ENCODE measurements at regions not wholly inside any gene's neighbourhood (a gene's known extent, or its start where the extent isn't known, plus 50 kb on each side); places are given as distances from the start of the nearest gene placed in this dataset.

DNA sequence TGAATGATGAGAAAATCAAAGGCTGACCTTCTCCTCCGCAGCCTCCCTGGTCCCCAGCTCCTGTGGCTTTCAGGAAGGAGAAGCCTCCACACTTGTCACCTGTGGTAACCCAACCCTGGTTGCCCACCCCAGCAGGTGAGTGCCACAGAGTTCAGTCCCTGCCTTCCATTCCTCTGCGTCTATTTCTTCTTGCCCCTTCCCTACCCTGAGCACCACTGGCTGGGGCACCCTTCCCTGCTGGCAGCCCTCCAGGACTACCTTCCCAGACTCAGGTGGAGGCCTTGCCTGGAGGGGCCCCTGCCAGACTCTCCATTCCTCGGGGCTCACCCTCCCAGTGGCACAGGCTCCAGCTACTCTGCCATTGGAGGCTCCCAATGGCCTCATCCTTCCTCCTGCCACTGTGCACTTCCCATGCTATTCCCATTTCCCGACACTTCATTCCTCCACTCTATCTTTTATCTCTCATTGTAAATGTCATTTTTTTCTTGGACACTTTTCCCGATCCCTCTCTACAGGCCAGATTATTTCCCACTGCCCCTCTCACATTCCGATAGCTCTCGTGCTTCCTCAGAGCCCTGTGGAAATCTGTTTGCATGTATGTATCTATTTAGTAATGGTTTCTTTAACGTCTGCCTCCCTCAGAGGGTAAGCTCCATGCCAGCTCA, 90.6 kb upstream of the PCBD1 start:
- TF ChIP-seq, protein P1, sequence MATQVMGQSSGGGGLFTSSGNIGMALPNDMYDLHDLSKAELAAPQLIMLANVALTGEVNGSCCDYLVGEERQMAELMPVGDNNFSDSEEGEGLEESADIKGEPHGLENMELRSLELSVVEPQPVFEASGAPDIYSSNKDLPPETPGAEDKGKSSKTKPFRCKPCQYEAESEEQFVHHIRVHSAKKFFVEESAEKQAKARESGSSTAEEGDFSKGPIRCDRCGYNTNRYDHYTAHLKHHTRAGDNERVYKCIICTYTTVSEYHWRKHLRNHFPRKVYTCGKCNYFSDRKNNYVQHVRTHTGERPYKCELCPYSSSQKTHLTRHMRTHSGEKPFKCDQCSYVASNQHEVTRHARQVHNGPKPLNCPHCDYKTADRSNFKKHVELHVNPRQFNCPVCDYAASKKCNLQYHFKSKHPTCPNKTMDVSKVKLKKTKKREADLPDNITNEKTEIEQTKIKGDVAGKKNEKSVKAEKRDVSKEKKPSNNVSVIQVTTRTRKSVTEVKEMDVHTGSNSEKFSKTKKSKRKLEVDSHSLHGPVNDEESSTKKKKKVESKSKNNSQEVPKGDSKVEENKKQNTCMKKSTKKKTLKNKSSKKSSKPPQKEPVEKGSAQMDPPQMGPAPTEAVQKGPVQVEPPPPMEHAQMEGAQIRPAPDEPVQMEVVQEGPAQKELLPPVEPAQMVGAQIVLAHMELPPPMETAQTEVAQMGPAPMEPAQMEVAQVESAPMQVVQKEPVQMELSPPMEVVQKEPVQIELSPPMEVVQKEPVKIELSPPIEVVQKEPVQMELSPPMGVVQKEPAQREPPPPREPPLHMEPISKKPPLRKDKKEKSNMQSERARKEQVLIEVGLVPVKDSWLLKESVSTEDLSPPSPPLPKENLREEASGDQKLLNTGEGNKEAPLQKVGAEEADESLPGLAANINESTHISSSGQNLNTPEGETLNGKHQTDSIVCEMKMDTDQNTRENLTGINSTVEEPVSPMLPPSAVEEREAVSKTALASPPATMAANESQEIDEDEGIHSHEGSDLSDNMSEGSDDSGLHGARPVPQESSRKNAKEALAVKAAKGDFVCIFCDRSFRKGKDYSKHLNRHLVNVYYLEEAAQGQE (tag by site-specific recombination; IDR thresholded peaks at IDR 0.05), result no peak
- no peak for TF ChIP-seq ZNF350 (tag by site-specific recombination; IDR thresholded peaks at IDR 0.05)
- TF ChIP-seq ZBTB8A (tag by site-specific recombination; IDR thresholded peaks at IDR 0.05), result no peak
- no peak for TF ChIP-seq REPIN1 (tag by site-specific recombination; IDR thresholded peaks at IDR 0.05; ENCODE audit: low read depth)

Measured in HEK293 (cell line).